Panc1 (cell line): ENCODE measurements at regions not wholly inside any gene's neighbourhood (a gene's known extent, or its start where the extent isn't known, plus 50 kb on each side); places are given as distances from the start of the nearest gene placed in this dataset.

ENCODE experiments used
- ATAC-seq: fragments of 200-7000 bp; cut with Tn5 transposase; 2 replicates; pipeline ENCODE4 v1.9.1; 2020; ENCODE audit warnings: mild to moderate bottlenecking, moderate library complexity
- BruUV-seq: library from RNA; stranded (reverse); fragments of 400-500 nt; replicated peaks from 2 replicates; lab custom pipeline; 2021; lab: Mats Ljungman, UMichigan
- CTCF ChIA-PET: fragments of 300-600 bp; sonication (Branson Sonifier 250); formaldehyde crosslinking; loops from one replicate; lab custom pipeline; 2022; ENCODE audit warnings: antibody characterized with exemption; lab: Charles Lee
- POLR2A ChIA-PET: fragments of 300-600 bp; sonication (Branson Sonifier 250); formaldehyde crosslinking; loops from one replicate; lab custom pipeline; 2022; ENCODE audit warnings: antibody characterized with exemption; lab: Charles Lee
- DNase-seq: peaks from one replicate; pipeline ENCODE4 v3.0.0-alpha.2; 2010; ENCODE audit warnings: low read depth, low spot score
- H3K27ac ChIP-seq: 2 replicates; pipeline ENCODE4 v1.5.1; 2011; ENCODE audit warnings: mild to moderate bottlenecking, low read length, inconsistent platforms
- H3K27me3 ChIP-seq: fragments of 200-500 bp; sonication (Bioruptor generic); 2 replicates; pipeline ENCODE4 v1.6.0; 2014; ENCODE audit warnings: low read length, inconsistent platforms; ENCODE audit not compliant: control insufficient read depth, insufficient read depth
- H3K36me3 ChIP-seq: fragments of 200-500 bp; sonication (Bioruptor generic); 2 replicates; pipeline ENCODE4 v1.5.1; 2014; ENCODE audit warnings: inconsistent platforms, mild to moderate bottlenecking, low read length, moderate library complexity; ENCODE audit not compliant: control insufficient read depth, insufficient read depth
- H3K4me1 ChIP-seq: 2 replicates; pipeline ENCODE4 v1.5.1; 2011; ENCODE audit warnings: inconsistent platforms, mild to moderate bottlenecking, low read length, moderate library complexity; ENCODE audit not compliant: control insufficient read depth, insufficient read depth
- H3K4me3 ChIP-seq, 2 experiments: 2 replicates each; pipeline ENCODE4 v1.5.1; 2011 to 2012; ENCODE audit warnings: low read depth in 2 of 2, low read length in 2 of 2, mild to moderate bottlenecking in 2 of 2, inconsistent platforms in 1 of 2, moderate library complexity in 1 of 2
- H3K9me3 ChIP-seq: fragments of 200-500 bp; sonication (Bioruptor generic); 2 replicates; pipeline ENCODE4 v1.5.1; 2014; ENCODE audit warnings: low read depth, mild to moderate bottlenecking, inconsistent platforms, low read length, moderate library complexity; ENCODE audit not compliant: control insufficient read depth, insufficient read depth
- POLR2AphosphoS5 ChIP-seq: IDR thresholded peaks from 2 replicates; pipeline ENCODE4 v1.6.1; 2012; ENCODE audit warnings: mild to moderate bottlenecking, low read depth, low read length, moderate library complexity
- SIN3A ChIP-seq: IDR thresholded peaks from 2 replicates; pipeline ENCODE4 v1.6.1; 2012; ENCODE audit warnings: low read depth, mild to moderate bottlenecking, low read length, moderate library complexity, borderline replicate concordance; ENCODE audit not compliant: insufficient read depth
- TCF7L2 ChIP-seq: IDR thresholded peaks from 2 replicates; pipeline ENCODE4 v1.6.1; 2011; ENCODE audit warnings: mild to moderate bottlenecking, low read depth, low read length, inconsistent platforms
- in situ Hi-C: cut with HindIII; loops from 2 replicates; pipeline ENCODE4 v1.10.0; 2016; ENCODE audit warnings: low sequenced_read_pairs, low pct_unique_long_range_greater_than_20kb
- intact Hi-C: fragments of 100-400 bp; cut with micrococcal nuclease; formaldehyde crosslinking; loops from one replicate; pipeline ENCODE4 v1.10.0; 2022; ENCODE audit not compliant: unreplicated experiment
- TF ChIP-seq, protein P1 (sequence below), 2 experiments: IDR thresholded peaks; 2 replicates each; pipeline ENCODE4 v1.6.1; 2011 to 2012; ENCODE audit warnings: low read depth in 2 of 2, control low read depth in 1 of 2, low read length in 1 of 2, mild to moderate bottlenecking in 1 of 2, moderate library complexity in 1 of 2; ENCODE audit not compliant: insufficient read depth in 1 of 2
- TF ChIP-seq, protein P2 (sequence below): fragments of 450-650 bp; IDR thresholded peaks from 2 replicates; pipeline ENCODE4 v1.5.1; 2017; ENCODE audit warnings: mild to moderate bottlenecking

DNA sequence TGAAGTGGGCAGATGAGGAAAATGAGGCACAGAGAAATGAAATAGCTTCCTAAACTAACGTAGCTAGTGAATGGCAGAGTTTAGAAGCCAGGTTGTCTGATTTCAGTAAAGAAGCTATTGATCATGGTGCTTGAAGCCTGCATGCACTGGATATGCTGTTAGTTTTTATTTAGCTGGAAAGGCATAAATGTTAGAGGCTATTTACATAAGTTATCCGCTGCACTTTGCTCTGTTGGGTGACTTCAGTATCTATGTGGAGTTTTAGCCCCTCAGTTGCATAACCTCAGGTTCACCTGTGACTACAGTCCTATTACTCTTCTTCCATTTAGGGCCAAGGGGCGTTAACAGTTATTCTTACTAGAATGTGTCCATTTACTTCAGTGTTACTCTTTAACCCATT lies 522.4 kb upstream of the RPS6KA3 start:
- Histone ChIP-seq H3K4me1 (no peaks in the 10 kb centered on the region), H3K9me3 (no peaks in the 10 kb centered on the region), H3K36me3 (no peaks in the 10 kb centered on the region), H3K4me3 (no peak overlapping the region), H3K27ac (no peak overlapping the region), H3K27me3 (no peaks in the 10 kb centered on the region)
- POLR2A ChIA-PET = no interaction called here
- in situ Hi-C loops (no loop called here), intact Hi-C loops (no loop called here)
- TF ChIP-seq, protein P1, sequence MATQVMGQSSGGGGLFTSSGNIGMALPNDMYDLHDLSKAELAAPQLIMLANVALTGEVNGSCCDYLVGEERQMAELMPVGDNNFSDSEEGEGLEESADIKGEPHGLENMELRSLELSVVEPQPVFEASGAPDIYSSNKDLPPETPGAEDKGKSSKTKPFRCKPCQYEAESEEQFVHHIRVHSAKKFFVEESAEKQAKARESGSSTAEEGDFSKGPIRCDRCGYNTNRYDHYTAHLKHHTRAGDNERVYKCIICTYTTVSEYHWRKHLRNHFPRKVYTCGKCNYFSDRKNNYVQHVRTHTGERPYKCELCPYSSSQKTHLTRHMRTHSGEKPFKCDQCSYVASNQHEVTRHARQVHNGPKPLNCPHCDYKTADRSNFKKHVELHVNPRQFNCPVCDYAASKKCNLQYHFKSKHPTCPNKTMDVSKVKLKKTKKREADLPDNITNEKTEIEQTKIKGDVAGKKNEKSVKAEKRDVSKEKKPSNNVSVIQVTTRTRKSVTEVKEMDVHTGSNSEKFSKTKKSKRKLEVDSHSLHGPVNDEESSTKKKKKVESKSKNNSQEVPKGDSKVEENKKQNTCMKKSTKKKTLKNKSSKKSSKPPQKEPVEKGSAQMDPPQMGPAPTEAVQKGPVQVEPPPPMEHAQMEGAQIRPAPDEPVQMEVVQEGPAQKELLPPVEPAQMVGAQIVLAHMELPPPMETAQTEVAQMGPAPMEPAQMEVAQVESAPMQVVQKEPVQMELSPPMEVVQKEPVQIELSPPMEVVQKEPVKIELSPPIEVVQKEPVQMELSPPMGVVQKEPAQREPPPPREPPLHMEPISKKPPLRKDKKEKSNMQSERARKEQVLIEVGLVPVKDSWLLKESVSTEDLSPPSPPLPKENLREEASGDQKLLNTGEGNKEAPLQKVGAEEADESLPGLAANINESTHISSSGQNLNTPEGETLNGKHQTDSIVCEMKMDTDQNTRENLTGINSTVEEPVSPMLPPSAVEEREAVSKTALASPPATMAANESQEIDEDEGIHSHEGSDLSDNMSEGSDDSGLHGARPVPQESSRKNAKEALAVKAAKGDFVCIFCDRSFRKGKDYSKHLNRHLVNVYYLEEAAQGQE (IDR thresholded peaks at IDR 0.05; ENCODE audit: insufficient read depth in 1 of 2, low read depth in 2 of 2, low read length in 1 of 2) = no peak
- TF ChIP-seq, protein P2, sequence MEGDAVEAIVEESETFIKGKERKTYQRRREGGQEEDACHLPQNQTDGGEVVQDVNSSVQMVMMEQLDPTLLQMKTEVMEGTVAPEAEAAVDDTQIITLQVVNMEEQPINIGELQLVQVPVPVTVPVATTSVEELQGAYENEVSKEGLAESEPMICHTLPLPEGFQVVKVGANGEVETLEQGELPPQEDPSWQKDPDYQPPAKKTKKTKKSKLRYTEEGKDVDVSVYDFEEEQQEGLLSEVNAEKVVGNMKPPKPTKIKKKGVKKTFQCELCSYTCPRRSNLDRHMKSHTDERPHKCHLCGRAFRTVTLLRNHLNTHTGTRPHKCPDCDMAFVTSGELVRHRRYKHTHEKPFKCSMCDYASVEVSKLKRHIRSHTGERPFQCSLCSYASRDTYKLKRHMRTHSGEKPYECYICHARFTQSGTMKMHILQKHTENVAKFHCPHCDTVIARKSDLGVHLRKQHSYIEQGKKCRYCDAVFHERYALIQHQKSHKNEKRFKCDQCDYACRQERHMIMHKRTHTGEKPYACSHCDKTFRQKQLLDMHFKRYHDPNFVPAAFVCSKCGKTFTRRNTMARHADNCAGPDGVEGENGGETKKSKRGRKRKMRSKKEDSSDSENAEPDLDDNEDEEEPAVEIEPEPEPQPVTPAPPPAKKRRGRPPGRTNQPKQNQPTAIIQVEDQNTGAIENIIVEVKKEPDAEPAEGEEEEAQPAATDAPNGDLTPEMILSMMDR = no peak
- TF ChIP-seq POLR2AphosphoS5 (no peak), SIN3A (no peak), TCF7L2 (no peak)
- CTCF ChIA-PET = no interaction called here
- BruUV-seq = no TSS peak
- ATAC-seq = no peak
- no peak for DNase-seq

DNA sequence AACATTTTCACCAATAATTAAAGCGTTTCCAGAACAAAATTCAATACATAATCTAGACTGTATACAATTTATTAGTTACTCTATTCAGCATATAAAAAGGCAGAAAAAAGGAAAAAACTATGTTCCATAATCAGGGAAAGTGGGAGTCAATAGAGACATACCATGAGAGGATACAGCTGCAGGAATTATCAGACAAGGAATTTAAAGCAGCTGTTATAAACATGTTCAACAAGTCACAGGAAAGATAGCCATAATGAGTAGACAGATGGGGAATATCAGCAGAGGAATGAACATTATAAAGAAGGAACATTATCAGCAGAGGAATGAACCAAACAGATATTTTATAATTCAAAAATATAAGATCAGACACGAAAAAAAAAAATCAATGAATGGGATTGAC lies 500.6 kb upstream of the RPS6KA3 start:
- DNase-seq (no peak), ATAC-seq (no peak)
- intact Hi-C loops = no loop called here
- in situ Hi-C loops = no loop called here
- TF ChIP-seq TCF7L2 (no peak), POLR2AphosphoS5 (no peak), SIN3A (no peak)
- TF ChIP-seq, protein P2 = no peak
- TF ChIP-seq, protein P1 (IDR thresholded peaks at IDR 0.05; ENCODE audit: insufficient read depth in 1 of 2, low read depth in 2 of 2, low read length in 1 of 2) = no peak
- H3K9me3 ChIP-seq = no peaks in the 10 kb centered on the region
- H3K27ac ChIP-seq = no peak overlapping the region
- no TSS peak for BruUV-seq
- CTCF ChIA-PET = no interaction called here
- H3K36me3 ChIP-seq = no peaks in the 10 kb centered on the region
- no peaks in the 10 kb centered on the region for H3K27me3 ChIP-seq
- POLR2A ChIA-PET = no interaction called here
- no peak overlapping the region for H3K4me3 ChIP-seq
- H3K4me1 ChIP-seq = no peaks in the 10 kb centered on the region
